Fibroblast of villous mesenchyme (primary cell): ENCODE measurements at regions not wholly inside any gene's neighbourhood (a gene's known extent, or its start where the extent isn't known, plus 50 kb on each side); places are given as distances from the start of the nearest gene placed in this dataset.
"Not testable (repeated sequence)": the region's sequence is repeated elsewhere in the genome, so short reads cannot be mapped to it uniquely, and the experiment has no call there.

Experiments used
- DNase-seq: peaks from one replicate; pipeline ENCODE4 v3.0.0-alpha.2; 2010; ENCODE audit warnings: low read depth
- H3K4me3 ChIP-seq: 2 replicates; pipeline ENCODE4 v1.5.1; 2011; ENCODE audit warnings: low read depth, mild to moderate bottlenecking, low read length
- CTCF ChIP-seq: IDR thresholded peaks from 2 replicates; pipeline ENCODE4 v1.5.1; 2012; ENCODE audit warnings: low read depth, mild to moderate bottlenecking, low read length; ENCODE audit not compliant: insufficient read depth

DNA sequence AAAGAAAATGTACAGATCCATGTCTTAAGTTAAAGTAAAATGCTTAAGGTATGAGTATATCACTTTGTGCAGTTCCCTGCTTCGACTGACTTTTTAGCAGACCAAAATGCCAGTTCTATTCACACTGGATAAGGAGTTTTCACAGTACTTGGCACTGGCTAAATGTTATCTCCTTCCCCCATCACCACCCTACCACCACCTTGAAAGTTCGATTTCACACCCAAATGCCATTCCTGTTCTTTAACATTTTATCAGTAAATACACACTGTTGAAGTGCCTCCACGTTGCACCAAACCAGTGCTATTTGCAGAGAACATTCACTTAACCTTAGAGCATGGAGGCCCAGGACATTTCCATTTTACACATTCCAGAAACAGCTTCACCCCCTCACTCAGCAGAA lies 100.0 kb downstream of the URB2 start:
- TF ChIP-seq CTCF: no peak
- DNase-seq: no peak
- no peak overlapping the region for H3K4me3 ChIP-seq

DNA sequence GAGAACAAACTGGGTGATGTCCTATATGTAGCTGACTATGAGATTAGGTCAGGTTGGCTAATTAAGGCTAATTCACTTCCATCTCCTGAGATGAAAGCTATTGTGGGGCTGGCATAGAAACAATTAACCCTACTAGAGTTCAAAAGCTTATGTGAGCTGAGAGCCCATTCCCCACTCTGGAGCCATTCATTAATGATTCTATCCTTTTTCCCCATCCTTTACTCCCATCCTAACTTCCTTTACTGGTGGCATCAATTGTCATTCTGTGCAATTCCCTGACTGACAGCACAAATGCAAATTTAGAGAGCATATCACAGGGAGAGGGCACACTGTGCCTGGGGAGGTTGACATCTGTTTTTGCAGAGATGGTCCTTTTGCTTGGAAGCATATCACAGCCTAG lies 103.9 kb downstream of the URB2 start:
- no peak overlapping the region for H3K4me3 ChIP-seq
- DNase-seq: no peak
- no peak for TF ChIP-seq CTCF

- TF ChIP-seq CTCF: no peak
- H3K4me3 ChIP-seq: no peak overlapping the region
- DNase-seq: no peak
Measured at GRCh38 chr1:229730573-229730972, 104.5 kb downstream of the URB2 start.

- H3K4me3 ChIP-seq: no peak overlapping the region
- DNase-seq: no peak
- no peak for TF ChIP-seq CTCF
Measured at GRCh38 chr1:229732061-229732460, 106.0 kb downstream of the URB2 start.

GRCh38 chr1:229736376-229736775 lies 110.3 kb downstream of the URB2 start:
- H3K4me3 ChIP-seq: no peak overlapping the region
- TF ChIP-seq CTCF: no peak
- no peak for DNase-seq

DNA sequence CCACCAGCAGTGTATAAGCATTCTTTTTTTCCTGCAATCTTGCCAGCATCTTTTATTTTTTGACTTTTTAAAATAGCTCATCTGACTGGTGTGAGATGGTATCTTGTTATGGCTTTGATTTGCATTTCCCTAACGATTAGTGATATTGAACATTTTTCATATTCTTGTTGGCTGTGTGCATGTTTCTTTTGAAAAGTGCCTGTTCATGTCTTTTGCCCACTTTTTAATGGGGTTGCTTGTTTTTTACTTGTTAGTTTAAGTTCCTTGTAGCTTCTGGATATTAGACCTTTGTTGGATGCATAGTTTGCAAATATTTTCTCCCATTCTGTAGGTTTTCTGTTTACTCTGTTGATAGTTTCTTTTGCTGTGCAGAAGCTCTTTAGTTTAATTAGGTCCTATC lies 116.6 kb downstream of the URB2 start:
- H3K4me3 ChIP-seq, DNase-seq: not testable (repeated sequence)

DNA sequence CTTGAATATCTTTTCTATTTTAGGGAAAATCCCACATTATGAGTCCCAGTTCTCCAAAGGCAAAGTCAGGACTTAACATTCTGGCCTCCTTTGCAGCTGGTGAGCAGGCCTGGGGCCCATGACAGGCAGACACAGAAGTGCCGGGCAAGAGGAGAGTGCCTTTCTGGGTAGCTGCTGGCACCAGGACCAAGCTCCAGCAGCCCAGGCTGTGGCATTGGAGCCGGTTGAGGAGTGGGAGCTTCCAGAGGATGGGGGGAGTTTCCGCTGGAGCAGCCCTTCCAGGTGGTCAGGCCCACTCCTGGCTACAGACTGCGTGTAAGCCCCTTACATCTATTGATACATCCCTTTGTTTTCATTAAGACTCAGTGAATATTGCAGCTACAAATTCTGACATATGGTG lies 123.9 kb downstream of the URB2 start:
- DNase-seq: no peak
- no peak overlapping the region for H3K4me3 ChIP-seq
- TF ChIP-seq CTCF: no peak

DNA sequence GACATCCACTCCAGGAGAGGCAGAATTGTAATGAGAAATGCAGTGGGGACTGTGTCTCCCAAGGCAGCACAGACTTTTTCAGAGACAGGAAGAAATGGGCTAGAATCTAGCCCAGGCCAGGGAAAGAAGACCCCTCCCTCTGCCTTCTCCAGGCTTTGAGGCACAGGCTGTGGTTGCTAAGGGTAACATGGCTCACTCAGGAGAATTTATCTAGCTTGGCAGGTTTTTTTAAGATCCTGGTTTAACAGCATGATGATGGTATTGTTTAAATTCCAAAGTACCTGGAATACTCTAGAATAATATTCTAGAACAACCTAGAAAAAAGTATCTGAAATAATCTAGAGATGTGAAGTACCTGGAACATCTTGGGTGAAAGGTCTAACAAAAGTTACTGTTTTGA lies 125.6 kb downstream of the URB2 start:
- DNase-seq: no peak

More for the DNA sequence above, 125.6 kb downstream of the URB2 start:
- TF ChIP-seq CTCF: no peak
- no peak overlapping the region for H3K4me3 ChIP-seq
